ENCODE measurements at regions not wholly inside any gene's neighbourhood (a gene's known extent, or its start where the extent isn't known, plus 50 kb on each side); places are given as distances from the start of the nearest gene placed in this dataset.
"Not testable (repeated sequence)": the region's sequence is repeated elsewhere in the genome, so short reads cannot be mapped to it uniquely, and the experiment has no call there.

DNA sequence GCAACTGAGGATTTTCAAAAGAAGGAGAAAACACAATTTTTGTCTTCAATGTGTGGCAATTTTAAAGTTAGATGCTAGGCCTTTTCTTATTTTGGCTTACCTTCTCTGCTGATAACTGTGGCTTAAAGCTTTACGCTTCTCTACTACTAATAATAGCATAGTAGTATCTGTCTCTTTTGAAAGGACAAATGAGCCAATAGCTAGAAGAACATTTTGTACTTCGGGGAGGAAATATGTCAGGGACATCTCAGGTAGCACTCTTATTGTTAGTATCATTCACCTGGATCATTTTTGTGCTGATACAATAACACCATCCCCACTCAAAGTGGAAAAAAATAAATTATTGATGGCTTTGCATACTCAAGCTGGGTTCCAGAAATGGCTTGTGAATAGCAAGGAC lies 586.1 kb upstream of the TBL1XR1 start:
- Histone ChIP-seq H3K9me3 (ENCODE audit: control insufficient read depth in 5 of 5, low read length in 5 of 5) (no peaks in the 10 kb centered on the region), H3K9ac (ENCODE audit: low read length in 5 of 5) (no peak overlapping the region), H3K4me3 (ENCODE audit: low read depth in 1 of 5, low read length in 5 of 5) (no peak overlapping the region), H3K36me3 (ENCODE audit: control insufficient read depth in 5 of 5, insufficient read depth in 5 of 5, low read length in 5 of 5) (no peaks in the 10 kb centered on the region), H3K27ac (ENCODE audit: low read depth, low read length) (no peak overlapping the region), H3K27me3 (ENCODE audit: control insufficient read depth in 5 of 5, insufficient read depth in 4 of 5, low read length in 5 of 5) (no peaks in the 10 kb centered on the region), H3K4me1 (ENCODE audit: control insufficient read depth in 5 of 5, insufficient read depth in 5 of 5, low read length in 5 of 5) (peaks cover 0 to 21% (median 11%) of the 10 kb centered on the region in 5 donors)

DNA sequence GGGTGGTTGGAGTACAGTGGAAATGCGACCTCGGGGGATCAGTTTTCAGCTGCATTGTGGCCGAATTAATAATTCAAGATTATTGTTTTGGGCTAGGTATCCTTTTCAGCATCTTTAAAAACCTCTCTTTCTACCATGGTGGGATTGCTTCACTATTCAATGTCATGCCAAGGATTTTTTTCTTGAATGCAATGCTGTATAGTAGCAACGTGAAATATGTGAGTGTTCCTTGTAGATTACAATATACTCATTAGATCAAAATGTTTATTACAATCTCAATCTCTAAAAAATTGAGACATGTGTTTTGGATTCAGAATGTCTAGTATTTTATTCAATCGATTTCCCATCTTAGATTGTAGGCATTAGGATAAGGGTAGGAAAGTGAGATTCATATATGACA lies 586.5 kb upstream of the TBL1XR1 start:
- Histone ChIP-seq H3K36me3 (ENCODE audit: control insufficient read depth in 5 of 5, insufficient read depth in 5 of 5, low read length in 5 of 5) (no peaks in the 10 kb centered on the region), H3K4me3 (ENCODE audit: low read depth in 1 of 5, low read length in 5 of 5) (no peak overlapping the region), H3K4me1 (ENCODE audit: control insufficient read depth in 5 of 5, insufficient read depth in 5 of 5, low read length in 5 of 5) (peaks cover 0 to 17% (median 11%) of the 10 kb centered on the region in 5 donors), H3K9me3 (ENCODE audit: control insufficient read depth in 5 of 5, low read length in 5 of 5) (no peaks in the 10 kb centered on the region), H3K27me3 (ENCODE audit: control insufficient read depth in 5 of 5, insufficient read depth in 4 of 5, low read length in 5 of 5) (no peaks in the 10 kb centered on the region), H3K9ac (ENCODE audit: low read length in 5 of 5) (no peak overlapping the region), H3K27ac (ENCODE audit: low read depth, low read length) (no peak overlapping the region)

DNA sequence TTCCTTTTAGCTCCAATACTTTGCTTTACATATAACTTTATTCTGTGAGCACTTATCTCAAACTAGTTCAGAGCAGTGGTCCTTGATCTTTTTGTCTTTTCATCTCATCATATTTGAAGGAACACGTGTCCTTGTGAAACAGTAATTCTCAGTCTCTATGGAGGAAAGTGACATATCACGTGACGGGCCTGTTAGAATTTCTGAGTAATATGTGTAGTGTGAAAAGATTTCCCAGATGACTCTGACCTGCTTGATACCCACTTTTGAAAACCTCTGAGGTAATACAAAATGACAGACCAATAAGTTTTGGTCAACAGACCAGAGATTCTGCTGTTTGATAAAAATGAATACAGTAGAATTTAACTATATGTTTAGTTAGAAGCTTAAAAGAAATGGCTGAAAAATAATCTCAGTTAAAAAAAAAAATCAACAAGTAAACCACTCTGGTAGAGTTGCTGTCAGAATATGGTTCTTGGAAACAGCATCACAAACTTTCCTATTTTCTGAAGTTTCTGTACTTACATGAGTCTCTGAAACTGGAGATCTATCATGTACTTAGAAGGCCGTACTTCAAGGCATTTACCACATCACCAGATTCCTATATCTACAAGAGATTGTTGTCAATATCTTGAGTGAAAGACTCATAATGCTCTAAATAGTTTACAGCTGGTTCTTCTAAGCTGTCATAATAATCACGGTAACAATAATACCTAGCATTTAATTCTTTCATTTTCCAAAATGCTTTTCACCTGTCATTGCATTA lies 590.2 kb upstream of the TBL1XR1 start:
- Histone ChIP-seq H3K4me1 (ENCODE audit: control insufficient read depth in 5 of 5, insufficient read depth in 5 of 5, low read length in 5 of 5) (peaks cover 0 to 3% (median 0%) of the 10 kb centered on the region in 5 donors), H3K27me3 (ENCODE audit: control insufficient read depth in 5 of 5, insufficient read depth in 4 of 5, low read length in 5 of 5) (no peaks in the 10 kb centered on the region), H3K27ac (ENCODE audit: low read depth, low read length) (no peak overlapping the region), H3K9ac (ENCODE audit: low read length in 5 of 5) (no peak overlapping the region), H3K36me3 (ENCODE audit: control insufficient read depth in 5 of 5, insufficient read depth in 5 of 5, low read length in 5 of 5) (no peaks in the 10 kb centered on the region), H3K4me3 (ENCODE audit: low read depth in 1 of 5, low read length in 5 of 5) (no peak overlapping the region), H3K9me3 (ENCODE audit: control insufficient read depth in 5 of 5, low read length in 5 of 5) (no peaks in the 10 kb centered on the region)

DNA sequence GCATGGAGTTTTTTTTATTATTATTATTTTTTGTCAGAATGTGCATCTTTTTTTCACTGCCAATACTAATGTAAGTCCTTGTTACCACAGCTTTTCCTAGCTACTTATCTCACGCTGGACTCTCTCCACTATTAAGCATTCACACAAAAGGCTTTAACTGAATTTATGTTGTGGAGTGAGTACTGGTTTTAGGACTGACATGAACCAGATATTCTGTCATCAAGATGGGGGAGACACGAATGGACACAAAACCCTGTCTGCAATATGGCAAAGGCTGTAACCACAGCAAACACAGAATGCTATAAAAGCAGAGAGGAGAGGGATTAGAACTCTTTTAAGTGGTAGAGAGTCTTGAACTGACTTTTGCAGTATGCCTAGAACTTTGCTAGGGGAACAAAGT lies 592.2 kb upstream of the TBL1XR1 start:
- H3K9ac ChIP-seq (ENCODE audit: low read length in 5 of 5) = no peak overlapping the region
- no peaks in the 10 kb centered on the region for H3K9me3 ChIP-seq (ENCODE audit: control insufficient read depth in 5 of 5, low read length in 5 of 5)
- H3K36me3 ChIP-seq (ENCODE audit: control insufficient read depth in 5 of 5, insufficient read depth in 5 of 5, low read length in 5 of 5) = no peaks in the 10 kb centered on the region
- peaks cover 0 to 3% (median 0%) of the 10 kb centered on the region in 5 donors for H3K4me1 ChIP-seq (ENCODE audit: control insufficient read depth in 5 of 5, insufficient read depth in 5 of 5, low read length in 5 of 5)
- H3K4me3 ChIP-seq (ENCODE audit: low read depth in 1 of 5, low read length in 5 of 5) = no peak overlapping the region
- H3K27ac ChIP-seq (ENCODE audit: low read depth, low read length) = no peak overlapping the region
- no peaks in the 10 kb centered on the region for H3K27me3 ChIP-seq (ENCODE audit: control insufficient read depth in 5 of 5, insufficient read depth in 4 of 5, low read length in 5 of 5)

DNA sequence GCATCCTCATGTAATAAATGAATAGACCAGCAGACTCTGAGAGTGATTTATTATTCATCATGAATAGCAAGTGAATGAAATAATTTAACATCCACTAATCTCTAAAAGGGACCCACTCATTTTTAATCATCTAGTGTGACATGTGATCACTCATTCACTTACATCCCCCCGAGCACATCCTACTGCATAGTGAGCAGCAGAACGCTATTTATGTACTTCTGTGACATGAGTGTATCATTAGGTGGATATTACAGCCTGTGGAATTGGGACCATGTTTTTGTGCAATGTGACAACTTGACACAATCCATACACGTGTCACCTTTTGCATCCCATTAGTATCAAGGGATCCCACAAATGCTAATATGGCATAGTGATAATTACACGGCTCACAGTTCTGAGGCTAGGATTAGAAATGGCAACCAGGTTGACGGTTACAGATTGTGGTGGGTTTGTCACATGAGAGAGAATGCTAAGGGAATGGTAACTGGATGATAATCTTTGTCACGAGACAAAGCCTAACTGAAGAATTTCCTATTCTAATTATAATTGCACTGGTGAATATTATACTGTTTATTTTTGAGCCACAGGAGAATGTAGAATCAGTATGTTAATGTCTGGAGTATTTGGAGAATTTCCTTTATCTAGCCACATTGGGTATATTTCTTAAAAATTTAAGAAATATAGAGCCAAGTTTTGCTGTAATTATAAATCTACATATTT lies 595.2 kb upstream of the TBL1XR1 start:
- Histone ChIP-seq H3K27ac (ENCODE audit: low read depth, low read length) (no peak overlapping the region), H3K9ac (ENCODE audit: low read length in 5 of 5) (no peak overlapping the region), H3K27me3 (ENCODE audit: control insufficient read depth in 5 of 5, insufficient read depth in 4 of 5, low read length in 5 of 5) (no peaks in the 10 kb centered on the region), H3K9me3 (ENCODE audit: control insufficient read depth in 5 of 5, low read length in 5 of 5) (no peaks in the 10 kb centered on the region), H3K4me3 (ENCODE audit: low read depth in 1 of 5, low read length in 5 of 5) (no peak overlapping the region), H3K4me1 (ENCODE audit: control insufficient read depth in 5 of 5, insufficient read depth in 5 of 5, low read length in 5 of 5) (no peaks in the 10 kb centered on the region), H3K36me3 (ENCODE audit: control insufficient read depth in 5 of 5, insufficient read depth in 5 of 5, low read length in 5 of 5) (no peaks in the 10 kb centered on the region)

DNA sequence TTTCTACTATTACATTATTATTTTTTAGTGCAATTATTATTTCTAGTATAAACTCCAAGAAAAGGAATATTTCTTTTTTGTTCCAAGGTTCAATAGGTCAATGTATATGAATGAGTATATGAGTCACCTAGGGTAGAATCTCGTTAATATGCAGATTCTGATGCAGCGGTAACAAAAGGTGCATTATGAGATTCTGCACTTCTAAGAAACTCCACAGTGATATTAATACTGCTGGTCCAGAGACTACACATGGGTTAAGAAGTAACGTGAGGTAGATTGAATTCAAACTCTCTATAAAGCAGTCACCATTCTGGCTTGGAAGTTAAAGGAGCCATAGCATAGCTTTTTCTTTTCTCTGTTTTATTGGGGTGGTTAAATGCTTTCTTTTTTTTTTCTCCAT lies 596.2 kb upstream of the TBL1XR1 start:
- H3K4me1 ChIP-seq (ENCODE audit: control insufficient read depth in 5 of 5, insufficient read depth in 5 of 5, low read length in 5 of 5) = peaks cover 0 to 9% (median 0%) of the 10 kb centered on the region in 5 donors
- no peaks in the 10 kb centered on the region for H3K9me3 ChIP-seq (ENCODE audit: control insufficient read depth in 5 of 5, low read length in 5 of 5)
- no peak overlapping the region for H3K9ac ChIP-seq (ENCODE audit: low read length in 5 of 5)
- no peaks in the 10 kb centered on the region for H3K36me3 ChIP-seq (ENCODE audit: control insufficient read depth in 5 of 5, insufficient read depth in 5 of 5, low read length in 5 of 5)
- no peaks in the 10 kb centered on the region for H3K27me3 ChIP-seq (ENCODE audit: control insufficient read depth in 5 of 5, insufficient read depth in 4 of 5, low read length in 5 of 5)
- no peak overlapping the region for H3K4me3 ChIP-seq (ENCODE audit: low read depth in 1 of 5, low read length in 5 of 5)
- no peak overlapping the region for H3K27ac ChIP-seq (ENCODE audit: low read depth, low read length)

DNA sequence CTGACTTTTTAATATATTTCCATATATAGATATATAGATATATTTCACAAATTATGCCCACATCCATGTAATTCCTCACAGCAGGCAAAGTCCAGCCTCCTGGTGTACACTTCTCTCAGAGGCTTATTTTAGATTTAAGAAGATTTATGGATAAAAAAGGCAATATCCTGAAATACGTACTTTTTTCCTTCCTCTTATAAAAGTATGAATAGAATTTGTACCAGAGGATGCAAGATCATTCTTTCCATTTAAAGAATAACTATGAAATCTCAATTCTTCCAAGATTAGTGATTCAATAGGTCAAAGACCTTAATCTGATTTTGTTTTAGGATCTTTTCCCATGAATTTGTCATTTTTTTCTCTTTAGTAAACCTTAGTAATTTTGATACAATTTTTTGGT lies 597.9 kb upstream of the TBL1XR1 start:
- no peak overlapping the region for H3K4me3 ChIP-seq (ENCODE audit: low read depth in 1 of 5, low read length in 5 of 5)
- no peak overlapping the region for H3K27ac ChIP-seq (ENCODE audit: low read depth, low read length)
- peaks cover 0 to 9% (median 0%) of the 10 kb centered on the region in 5 donors for H3K4me1 ChIP-seq (ENCODE audit: control insufficient read depth in 5 of 5, insufficient read depth in 5 of 5, low read length in 5 of 5)
- no peaks in the 10 kb centered on the region for H3K36me3 ChIP-seq (ENCODE audit: control insufficient read depth in 5 of 5, insufficient read depth in 5 of 5, low read length in 5 of 5)
- H3K27me3 ChIP-seq (ENCODE audit: control insufficient read depth in 5 of 5, insufficient read depth in 4 of 5, low read length in 5 of 5) = no peaks in the 10 kb centered on the region
- no peaks in the 10 kb centered on the region for H3K9me3 ChIP-seq (ENCODE audit: control insufficient read depth in 5 of 5, low read length in 5 of 5)
- no peak overlapping the region for H3K9ac ChIP-seq (ENCODE audit: low read length in 5 of 5)

DNA sequence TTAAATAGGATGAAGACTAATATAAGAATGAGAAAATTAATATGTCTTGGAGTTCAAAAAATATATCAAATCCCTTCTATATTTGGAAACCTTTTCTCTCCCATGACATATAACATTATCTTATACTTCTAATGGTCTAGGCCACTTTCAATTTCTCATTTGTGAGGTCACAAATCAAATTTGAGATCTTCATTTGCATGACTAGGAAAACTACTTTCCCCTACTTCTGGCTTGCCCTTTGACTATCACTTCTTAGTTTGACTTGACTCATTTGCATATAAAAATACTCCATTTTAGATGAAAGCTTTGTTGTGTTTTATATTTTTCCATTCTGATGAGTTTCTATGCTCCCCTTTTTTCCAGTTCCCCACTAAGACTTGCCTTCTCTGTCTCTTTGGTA lies 598.6 kb upstream of the TBL1XR1 start:
- Histone ChIP-seq H3K4me1 (ENCODE audit: control insufficient read depth in 5 of 5, insufficient read depth in 5 of 5, low read length in 5 of 5) (peaks cover 0 to 9% (median 0%) of the 10 kb centered on the region in 5 donors), H3K27ac (ENCODE audit: low read depth, low read length) (no peak overlapping the region), H3K36me3 (ENCODE audit: control insufficient read depth in 5 of 5, insufficient read depth in 5 of 5, low read length in 5 of 5) (no peaks in the 10 kb centered on the region), H3K9ac (ENCODE audit: low read length in 5 of 5) (no peak overlapping the region), H3K9me3 (ENCODE audit: control insufficient read depth in 5 of 5, low read length in 5 of 5) (no peaks in the 10 kb centered on the region), H3K27me3 (ENCODE audit: control insufficient read depth in 5 of 5, insufficient read depth in 4 of 5, low read length in 5 of 5) (no peaks in the 10 kb centered on the region), H3K4me3 (ENCODE audit: low read depth in 1 of 5, low read length in 5 of 5) (no peak overlapping the region)

DNA sequence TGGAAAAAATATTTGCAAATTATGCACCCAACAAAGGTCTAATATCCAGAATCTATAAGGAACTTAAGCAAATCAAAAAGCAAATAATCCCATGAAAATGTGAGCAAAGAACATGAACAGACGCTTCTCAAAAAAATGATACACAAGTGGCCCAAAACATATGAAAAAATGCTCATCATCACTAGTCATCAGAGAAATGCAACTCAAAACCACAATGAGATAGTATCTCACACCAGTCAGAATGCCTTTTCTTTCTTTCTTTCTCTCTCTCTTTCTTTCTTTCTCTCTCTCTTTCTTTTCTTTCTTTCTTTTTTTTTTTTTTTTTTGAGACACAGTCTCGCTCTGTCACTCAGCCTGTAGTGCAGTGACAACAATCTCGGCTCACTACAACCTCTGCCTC lies 602.9 kb upstream of the TBL1XR1 start:
- H3K4me3 ChIP-seq (ENCODE audit: low read depth in 1 of 5, low read length in 5 of 5); H3K27me3 ChIP-seq (ENCODE audit: control insufficient read depth in 5 of 5, insufficient read depth in 4 of 5, low read length in 5 of 5); H3K36me3 ChIP-seq (ENCODE audit: control insufficient read depth in 5 of 5, insufficient read depth in 5 of 5, low read length in 5 of 5); H3K9me3 ChIP-seq (ENCODE audit: control insufficient read depth in 5 of 5, low read length in 5 of 5); H3K9ac ChIP-seq (ENCODE audit: low read length in 5 of 5); H3K4me1 ChIP-seq (ENCODE audit: control insufficient read depth in 5 of 5, insufficient read depth in 5 of 5, low read length in 5 of 5); H3K27ac ChIP-seq (ENCODE audit: low read depth, low read length): not testable (repeated sequence)

DNA sequence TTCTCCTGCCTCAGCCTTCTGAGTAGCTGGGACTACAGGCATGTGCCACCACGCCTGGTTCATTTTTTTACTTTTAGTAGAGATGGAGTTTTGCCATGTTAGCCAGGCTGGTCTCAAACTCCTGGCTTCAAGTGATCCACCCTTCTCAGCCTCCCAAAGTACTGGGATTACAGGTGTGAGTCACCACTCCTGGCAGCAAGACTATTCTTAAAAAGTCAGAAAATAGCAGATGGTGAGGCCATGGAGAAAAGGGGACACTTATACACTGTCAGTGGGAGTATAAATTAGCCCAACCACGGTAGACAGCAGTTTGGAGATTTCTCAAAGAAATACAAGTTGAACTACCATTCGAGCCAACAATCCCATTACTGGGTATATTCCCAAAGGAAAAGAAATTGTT lies 603.3 kb upstream of the TBL1XR1 start:
- no peaks in the 10 kb centered on the region for H3K36me3 ChIP-seq (ENCODE audit: control insufficient read depth in 5 of 5, insufficient read depth in 5 of 5, low read length in 5 of 5)
- no peak overlapping the region for H3K4me3 ChIP-seq (ENCODE audit: low read depth in 1 of 5, low read length in 5 of 5)
- H3K9me3 ChIP-seq (ENCODE audit: control insufficient read depth in 5 of 5, low read length in 5 of 5) = no peaks in the 10 kb centered on the region
- no peaks in the 10 kb centered on the region for H3K27me3 ChIP-seq (ENCODE audit: control insufficient read depth in 5 of 5, insufficient read depth in 4 of 5, low read length in 5 of 5)
- no peak overlapping the region for H3K27ac ChIP-seq (ENCODE audit: low read depth, low read length)
- H3K4me1 ChIP-seq (ENCODE audit: control insufficient read depth in 5 of 5, insufficient read depth in 5 of 5, low read length in 5 of 5) = peaks cover 0 to 9% (median 0%) of the 10 kb centered on the region in 5 donors
- H3K9ac ChIP-seq (ENCODE audit: low read length in 5 of 5) = no peak overlapping the region
